AG04449 (cell line): ENCODE measurements at regions not wholly inside any gene's neighbourhood (a gene's known extent, or its start where the extent isn't known, plus 50 kb on each side); places are given as distances from the start of the nearest gene placed in this dataset.
"Not testable (repeated sequence)": the region's sequence is repeated elsewhere in the genome, so short reads cannot be mapped to it uniquely, and the experiment has no call there.

ENCODE experiments used
- CTCF ChIA-PET: fragments of 350-600 bp; formaldehyde crosslinking; extraction: SDS; loops from one replicate; lab custom pipeline; 2021; ENCODE audit warnings: antibody characterized with exemption; lab: Yijun Ruan, JAX
- POLR2A ChIA-PET: fragments of 400-600, 350-600 bp; formaldehyde crosslinking; extraction: SDS; loops from one replicate; lab custom pipeline; 2020; ENCODE audit warnings: antibody characterized with exemption, inconsistent platforms; lab: Yijun Ruan, JAX
- DNase-seq: peaks from one replicate; pipeline ENCODE4 v3.0.0-alpha.2; 2010; ENCODE audit warnings: low read depth, low spot score
- H3K4me3 ChIP-seq: 2 replicates; pipeline ENCODE4 v1.5.1; 2011; ENCODE audit warnings: low read depth, mild to moderate bottlenecking, control low read depth, low read length
- CTCF ChIP-seq: IDR thresholded peaks from one replicate; pipeline ENCODE4 v1.5.1; 2011; ENCODE audit warnings: mild to moderate bottlenecking, moderate library complexity, low read length, control low read depth, inconsistent platforms; ENCODE audit not compliant: insufficient read depth; ENCODE audit errors: missing control alignments

GRCh38 chr12:124213666-124214347 is 81.1 kb upstream of the RFLNA start:
- no peak overlapping the region for H3K4me3 ChIP-seq
- ChIA-PET CTCF (no interaction called here), POLR2A (no interaction called here)
- no peak for TF ChIP-seq CTCF
- no peak for DNase-seq

GRCh38 chr12:124214574-124214973 is 80.3 kb upstream of the RFLNA start:
- H3K4me3 ChIP-seq: no peak overlapping the region
- POLR2A ChIA-PET: no interaction called here
- no peak for TF ChIP-seq CTCF
- CTCF ChIA-PET: no interaction called here
- no peak for DNase-seq

GRCh38 chr12:124216966-124217365 is 77.9 kb upstream of the RFLNA start:
- no peak for DNase-seq
- no peak overlapping the region for H3K4me3 ChIP-seq
- no peak for TF ChIP-seq CTCF
- ChIA-PET CTCF (no interaction called here), POLR2A (no interaction called here)

- TF ChIP-seq CTCF: no peak
- POLR2A ChIA-PET: no interaction called here
- CTCF ChIA-PET: no interaction called here
- no peak for DNase-seq
- H3K4me3 ChIP-seq: peak overlapping the region; percentile 29
Measured at GRCh38 chr12:124217508-124218242, 77.2 kb upstream of the RFLNA start.

- no peak overlapping the region for H3K4me3 ChIP-seq
- DNase-seq: no peak
- ChIA-PET CTCF (no interaction called here), POLR2A (no interaction called here)
- TF ChIP-seq CTCF: no peak
Measured at GRCh38 chr12:124218243-124218560, 76.7 kb upstream of the RFLNA start.

- DNase-seq, CTCF ChIA-PET, POLR2A ChIA-PET, H3K4me3 ChIP-seq: not testable (repeated sequence)
Measured at GRCh38 chr12:124218650-124219049, 76.2 kb upstream of the RFLNA start.
